HEK293T (cell line): ENCODE measurements at regions not wholly inside any gene's neighbourhood (a gene's known extent, or its start where the extent isn't known, plus 50 kb on each side); places are given as distances from the start of the nearest gene placed in this dataset.
"Not testable (repeated sequence)": the region's sequence is repeated elsewhere in the genome, so short reads cannot be mapped to it uniquely, and the experiment has no call there.

Source experiments
- ELF4 ChIP-seq: fragments of 450-650 bp; IDR thresholded peaks from 2 replicates; pipeline ENCODE4 v1.6.1; 2017; ENCODE audit warnings: antibody characterized with exemption
- FOXM1 ChIP-seq: fragments of 450-650 bp; IDR thresholded peaks from 2 replicates; pipeline ENCODE4 v1.6.1; 2017; ENCODE audit warnings: mild to moderate bottlenecking, borderline replicate concordance
- HDGF ChIP-seq: fragments of 450-650 bp; IDR thresholded peaks from 2 replicates; pipeline ENCODE4 v1.6.1; 2017; ENCODE audit warnings: antibody characterized with exemption, borderline replicate concordance
- LEF1 ChIP-seq: fragments of 450-650 bp; IDR thresholded peaks from 2 replicates; pipeline ENCODE4 v1.6.1; 2017; ENCODE audit warnings: mild to moderate bottlenecking, borderline replicate concordance
- NFRKB ChIP-seq: fragments of 450-650 bp; IDR thresholded peaks from 2 replicates; pipeline ENCODE4 v1.6.1; 2016; ENCODE audit warnings: mild to moderate bottlenecking, moderate library complexity
- PKNOX1 ChIP-seq: fragments of 450-650 bp; IDR thresholded peaks from 2 replicates; pipeline ENCODE4 v1.6.1; 2016
- SP1 ChIP-seq: fragments of 450-650 bp; IDR thresholded peaks from 2 replicates; pipeline ENCODE4 v1.6.1; 2017
- TARDBP ChIP-seq: fragments of 450-650 bp; IDR thresholded peaks from 2 replicates; pipeline ENCODE4 v1.6.1; 2016
- ZNF384 ChIP-seq: fragments of 450-650 bp; IDR thresholded peaks from 2 replicates; pipeline ENCODE4 v1.6.1; 2016

- TF ChIP-seq TARDBP, FOXM1, ZNF384, LEF1, NFRKB, PKNOX1, HDGF, SP1, ELF4: not testable (repeated sequence)
Observed at GRCh38 chr6:21880249-21880648, 286.7 kb downstream of the SOX4 start.
